WTC11 (cell line): ENCODE measurements at regions not wholly inside any gene's neighbourhood (a gene's known extent, or its start where the extent isn't known, plus 50 kb on each side); places are given as distances from the start of the nearest gene placed in this dataset.

Experiments
- CREB1 ChIP-seq: sonication (generic); formaldehyde crosslinking; IDR thresholded peaks from 2 replicates; pipeline ENCODE4 v1.8.0; 2023; ENCODE audit warnings: mild to moderate bottlenecking, missing genetic modification reagents
- CTCF ChIP-seq: fragments of 200-600 bp; IDR thresholded peaks from 2 replicates; pipeline ENCODE4 v1.8.0; 2022; ENCODE audit warnings: antibody characterized with exemption
- JUN ChIP-seq: sonication (generic); formaldehyde crosslinking; IDR thresholded peaks from 2 replicates; pipeline ENCODE4 v1.8.0; 2023; ENCODE audit warnings: mild to moderate bottlenecking, missing genetic modification reagents
- NFATC4 ChIP-seq: fragments of 250-450 bp; sonication (Bioruptor Pico); IDR thresholded peaks from 2 replicates; pipeline ENCODE4 v1.9.0; 2021; ENCODE audit warnings: mild to moderate bottlenecking
- TEAD1 ChIP-seq: sonication (generic); formaldehyde crosslinking; IDR thresholded peaks from 2 replicates; pipeline ENCODE4 v1.8.0; 2022; ENCODE audit warnings: mild to moderate bottlenecking, missing genetic modification reagents
- TEAD4 ChIP-seq: sonication (generic); formaldehyde crosslinking; IDR thresholded peaks from 2 replicates; pipeline ENCODE4 v1.8.0; 2022; ENCODE audit warnings: mild to moderate bottlenecking, missing genetic modification reagents
- ZBTB21 ChIP-seq: sonication (generic); formaldehyde crosslinking; IDR thresholded peaks from 2 replicates; pipeline ENCODE4 v1.8.1; 2023; ENCODE audit warnings: mild to moderate bottlenecking, missing genetic modification reagents, borderline replicate concordance
- ZNF232 ChIP-seq: sonication (generic); formaldehyde crosslinking; IDR thresholded peaks from 2 replicates; pipeline ENCODE4 v1.8.0; 2022; ENCODE audit warnings: mild to moderate bottlenecking, missing genetic modification reagents
- ZNF263 ChIP-seq: sonication (generic); formaldehyde crosslinking; IDR thresholded peaks from 2 replicates; pipeline ENCODE4 v1.8.1; 2022; ENCODE audit warnings: low read depth, mild to moderate bottlenecking, moderate library complexity, missing genetic modification reagents
- ZNF423 ChIP-seq: fragments of 250-450 bp; sonication (Bioruptor Pico); IDR thresholded peaks from 2 replicates; pipeline ENCODE4 v2.1.2; 2022; ENCODE audit warnings: mild to moderate bottlenecking, moderate library complexity
- TF ChIP-seq, protein P1 (sequence below): fragments of 250-450 bp; sonication (Bioruptor Pico); IDR thresholded peaks from 2 replicates; pipeline ENCODE4 v1.9.0; 2021; ENCODE audit warnings: mild to moderate bottlenecking

- TF ChIP-seq CTCF (no peak), CREB1 (CRISPR knock-in tag) (no peak), ZNF263 (CRISPR knock-in tag) (no peak), ZBTB21 (no peak), NFATC4 (CRISPR knock-in tag) (no peak), TEAD4 (no peak), TEAD1 (CRISPR knock-in tag) (no peak), ZNF232 (CRISPR knock-in tag) (no peak), JUN (no peak), ZNF423 (CRISPR knock-in tag) (no peak)
- TF ChIP-seq, protein P1, sequence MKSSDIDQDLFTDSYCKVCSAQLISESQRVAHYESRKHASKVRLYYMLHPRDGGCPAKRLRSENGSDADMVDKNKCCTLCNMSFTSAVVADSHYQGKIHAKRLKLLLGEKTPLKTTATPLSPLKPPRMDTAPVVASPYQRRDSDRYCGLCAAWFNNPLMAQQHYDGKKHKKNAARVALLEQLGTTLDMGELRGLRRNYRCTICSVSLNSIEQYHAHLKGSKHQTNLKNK (CRISPR knock-in tag) = no peak
Measured at GRCh38 chr12:107518868-107519267, 166.7 kb upstream of the PWP1 start.
